OCI-LY1 (cell line): ENCODE measurements at regions not wholly inside any gene's neighbourhood (a gene's known extent, or its start where the extent isn't known, plus 50 kb on each side); places are given as distances from the start of the nearest gene placed in this dataset.

Experiments used
- EZH2 ChIP-seq: fragments of 200-600 bp; sonication (generic), shearing (Covaris generic); IDR thresholded peaks from 2 replicates; pipeline ENCODE4 v1.8.0; 2017; ENCODE audit warnings: borderline replicate concordance, mixed run types, mild to moderate bottlenecking, antibody characterized with exemption, low read length, moderate library complexity, mixed read lengths
- TF ChIP-seq, protein P1 (sequence below): fragments of 200-600 bp; sonication (generic), shearing (Covaris generic); IDR thresholded peaks from 2 replicates; pipeline ENCODE4 v1.5.1; 2017; ENCODE audit warnings: mild to moderate bottlenecking, antibody characterized with exemption, low read length, moderate library complexity, mixed read lengths

DNA sequence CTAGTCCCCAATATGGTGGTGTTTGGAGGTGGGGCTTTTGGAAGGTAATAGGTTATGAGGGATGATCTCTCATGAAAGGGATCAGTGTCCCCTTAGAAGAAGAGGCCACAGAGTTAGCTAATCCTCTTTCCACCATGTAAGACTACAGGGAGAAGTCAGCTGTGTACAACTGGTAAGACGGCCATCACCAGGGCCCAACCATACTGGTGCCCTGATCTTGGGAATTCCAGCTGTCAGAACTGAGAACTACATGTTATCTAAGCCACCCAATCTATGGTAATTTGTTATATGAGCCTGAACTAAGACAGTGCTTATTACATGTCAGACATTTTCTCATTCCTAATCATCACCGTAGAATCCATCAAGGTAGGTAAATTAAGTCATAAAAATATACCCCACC, 77.7 kb upstream of the ZNF217 start:
- TF ChIP-seq, protein P1, sequence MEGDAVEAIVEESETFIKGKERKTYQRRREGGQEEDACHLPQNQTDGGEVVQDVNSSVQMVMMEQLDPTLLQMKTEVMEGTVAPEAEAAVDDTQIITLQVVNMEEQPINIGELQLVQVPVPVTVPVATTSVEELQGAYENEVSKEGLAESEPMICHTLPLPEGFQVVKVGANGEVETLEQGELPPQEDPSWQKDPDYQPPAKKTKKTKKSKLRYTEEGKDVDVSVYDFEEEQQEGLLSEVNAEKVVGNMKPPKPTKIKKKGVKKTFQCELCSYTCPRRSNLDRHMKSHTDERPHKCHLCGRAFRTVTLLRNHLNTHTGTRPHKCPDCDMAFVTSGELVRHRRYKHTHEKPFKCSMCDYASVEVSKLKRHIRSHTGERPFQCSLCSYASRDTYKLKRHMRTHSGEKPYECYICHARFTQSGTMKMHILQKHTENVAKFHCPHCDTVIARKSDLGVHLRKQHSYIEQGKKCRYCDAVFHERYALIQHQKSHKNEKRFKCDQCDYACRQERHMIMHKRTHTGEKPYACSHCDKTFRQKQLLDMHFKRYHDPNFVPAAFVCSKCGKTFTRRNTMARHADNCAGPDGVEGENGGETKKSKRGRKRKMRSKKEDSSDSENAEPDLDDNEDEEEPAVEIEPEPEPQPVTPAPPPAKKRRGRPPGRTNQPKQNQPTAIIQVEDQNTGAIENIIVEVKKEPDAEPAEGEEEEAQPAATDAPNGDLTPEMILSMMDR, result no peak
- TF ChIP-seq EZH2, result no peak
